HG02610 (cell line): ENCODE measurements at regions not wholly inside any gene's neighbourhood (a gene's known extent, or its start where the extent isn't known, plus 50 kb on each side); places are given as distances from the start of the nearest gene placed in this dataset.

ENCODE experiments used
- ATAC-seq: cut with Tn5 transposase; IDR thresholded peaks from one replicate; pipeline ENCODE4 v1.9.1; 2021; ENCODE audit warnings: mild to moderate bottlenecking, moderate library complexity; ENCODE audit not compliant: unreplicated experiment

GRCh38 chr6:7960848-7961247 is 50.3 kb upstream of the TXNDC5 start:
- peak; percentile 40 for ATAC-seq
